ENCODE measurements at regions not wholly inside any gene's neighbourhood (a gene's known extent, or its start where the extent isn't known, plus 50 kb on each side); places are given as distances from the start of the nearest gene placed in this dataset.

GRCh38 chr10:4527281-4527970, 298.6 kb upstream of the AKR1E2 start:
- no peak; the same call in 1 of the 2 replicates for TF ChIP-seq TCF12 (IDR thresholded peaks at IDR 0.05; ENCODE audit: low read depth)
- TF ChIP-seq CREB1 (IDR thresholded peaks at IDR 0.05; ENCODE audit: low read depth): no peak
- no peak for TF ChIP-seq TAF1 (IDR thresholded peaks at IDR 0.05; ENCODE audit: low read depth)
- no peak for TF ChIP-seq USF1 (IDR thresholded peaks at IDR 0.05)
- no peak for TF ChIP-seq FOXM1 (IDR thresholded peaks at IDR 0.05; ENCODE audit: borderline replicate concordance, low read depth)
- TF ChIP-seq TEAD4 (IDR thresholded peaks at IDR 0.05): peak; percentile 66
- no peak for TF ChIP-seq CEBPB (IDR thresholded peaks at IDR 0.05)
- TF ChIP-seq MAX (IDR thresholded peaks at IDR 0.05): no peak
- TF ChIP-seq NFIC (IDR thresholded peaks at IDR 0.05): peak; percentile 46
- TF ChIP-seq EP300 (IDR thresholded peaks at IDR 0.05; ENCODE audit: borderline replicate concordance): peak; percentile 40; the same call in 1 of the 2 replicates

GRCh38 chr10:4526311-4526731, 299.7 kb upstream of the AKR1E2 start:
- TF ChIP-seq FOXM1 (IDR thresholded peaks at IDR 0.05; ENCODE audit: borderline replicate concordance, low read depth) (no peak), MAX (IDR thresholded peaks at IDR 0.05) (no peak), CEBPB (IDR thresholded peaks at IDR 0.05) (no peak), TAF1 (IDR thresholded peaks at IDR 0.05; ENCODE audit: low read depth) (no peak), USF1 (IDR thresholded peaks at IDR 0.05) (no peak), RAD21 (IDR thresholded peaks at IDR 0.05; ENCODE audit: low read depth) (no peak), TEAD4 (IDR thresholded peaks at IDR 0.05) (no peak), TCF12 (IDR thresholded peaks at IDR 0.05; ENCODE audit: low read depth) (no peak)

GRCh38 chr10:4525103-4525502, 300.9 kb upstream of the AKR1E2 start:
- no peak for TF ChIP-seq YY1 (IDR thresholded peaks at IDR 0.05; ENCODE audit: low read depth)
- TF ChIP-seq FOXM1 (IDR thresholded peaks at IDR 0.05; ENCODE audit: borderline replicate concordance, low read depth): no peak
- no peak for TF ChIP-seq NFIC (IDR thresholded peaks at IDR 0.05)
- TF ChIP-seq ZBTB7A (IDR thresholded peaks at IDR 0.05; ENCODE audit: low read depth): no peak
- no peak for TF ChIP-seq RAD21 (IDR thresholded peaks at IDR 0.05; ENCODE audit: low read depth)
- no peak for TF ChIP-seq REST (IDR thresholded peaks at IDR 0.05; ENCODE audit: low read depth)
- no peak for TF ChIP-seq EGR1 (IDR thresholded peaks at IDR 0.05)
- TF ChIP-seq USF1 (IDR thresholded peaks at IDR 0.05): no peak
- no peak for TF ChIP-seq EP300 (IDR thresholded peaks at IDR 0.05; ENCODE audit: borderline replicate concordance)
- no peak for TF ChIP-seq TCF12 (IDR thresholded peaks at IDR 0.05; ENCODE audit: low read depth)

GRCh38 chr10:4522296-4523000, 303.6 kb upstream of the AKR1E2 start:
- TF ChIP-seq CREB1 (IDR thresholded peaks at IDR 0.05; ENCODE audit: low read depth): no peak
- TF ChIP-seq FOXM1 (IDR thresholded peaks at IDR 0.05; ENCODE audit: borderline replicate concordance, low read depth): no peak
- no peak for TF ChIP-seq NFIC (IDR thresholded peaks at IDR 0.05)
- no peak for TF ChIP-seq ZBTB7A (IDR thresholded peaks at IDR 0.05; ENCODE audit: low read depth)
- TF ChIP-seq RAD21 (IDR thresholded peaks at IDR 0.05; ENCODE audit: low read depth): no peak
- no peak for TF ChIP-seq EP300 (IDR thresholded peaks at IDR 0.05; ENCODE audit: borderline replicate concordance)
- TF ChIP-seq MAX (IDR thresholded peaks at IDR 0.05): no peak
- TF ChIP-seq TAF1 (IDR thresholded peaks at IDR 0.05; ENCODE audit: low read depth): no peak
- TF ChIP-seq CEBPB (IDR thresholded peaks at IDR 0.05): no peak
- no peak for TF ChIP-seq USF1 (IDR thresholded peaks at IDR 0.05)

GRCh38 chr10:4519658-4520402, 306.2 kb upstream of the AKR1E2 start:
- TF ChIP-seq MAX (IDR thresholded peaks at IDR 0.05) (no peak), NFIC (IDR thresholded peaks at IDR 0.05) (no peak), YY1 (IDR thresholded peaks at IDR 0.05; ENCODE audit: low read depth) (no peak), RAD21 (IDR thresholded peaks at IDR 0.05; ENCODE audit: low read depth) (no peak), ZBTB7A (IDR thresholded peaks at IDR 0.05; ENCODE audit: low read depth) (no peak), USF1 (IDR thresholded peaks at IDR 0.05) (no peak), TAF1 (IDR thresholded peaks at IDR 0.05; ENCODE audit: low read depth) (no peak), EP300 (IDR thresholded peaks at IDR 0.05; ENCODE audit: borderline replicate concordance) (no peak), REST (IDR thresholded peaks at IDR 0.05; ENCODE audit: low read depth) (no peak), EGR1 (IDR thresholded peaks at IDR 0.05) (no peak), FOXM1 (IDR thresholded peaks at IDR 0.05; ENCODE audit: borderline replicate concordance, low read depth) (no peak), CEBPB (IDR thresholded peaks at IDR 0.05) (no peak), CREB1 (IDR thresholded peaks at IDR 0.05; ENCODE audit: low read depth) (no peak), TEAD4 (IDR thresholded peaks at IDR 0.05) (no peak), TCF12 (IDR thresholded peaks at IDR 0.05; ENCODE audit: low read depth) (no peak)

All from Ishikawa (cell line).